Endothelial cell of umbilical vein (primary cell): ENCODE measurements at regions not wholly inside any gene's neighbourhood (a gene's known extent, or its start where the extent isn't known, plus 50 kb on each side); places are given as distances from the start of the nearest gene placed in this dataset.

Experiments used
- BruUV-seq: library from RNA; stranded (reverse); fragments of 400-500 nt; replicated peaks from 2 replicates; lab custom pipeline; 2021; lab: Mats Ljungman, UMichigan
- CTCF ChIA-PET: fragments of 300-600, 350-600 bp; sonication (Branson Sonifier 250); formaldehyde crosslinking; loops from one replicate; lab custom pipeline; 2021; ENCODE audit warnings: antibody characterized with exemption, inconsistent platforms; lab: Charles Lee
- POLR2A ChIA-PET: fragments of 300-600, 350-600 bp; sonication (Branson Sonifier 250); formaldehyde crosslinking; loops from one replicate; lab custom pipeline; 2021; ENCODE audit warnings: antibody characterized with exemption, inconsistent platforms; lab: Charles Lee
- DNase-seq: peaks from one replicate; pipeline ENCODE4 v3.0.0-alpha.2; 2011; ENCODE audit warnings: low read depth, low spot score
- FAIRE-seq: peaks from 2 replicates; lab custom pipeline; 2011; peaks lifted over from hg19 to GRCh38; lab: Jason Lieb, UNC
- H2AFZ ChIP-seq: 2 replicates; pipeline ENCODE4 v1.6.0; 2012; ENCODE audit warnings: low read depth, low read length, control low read depth, inconsistent platforms
- H3K27ac ChIP-seq: 2 replicates; pipeline ENCODE4 v1.5.1; 2011; ENCODE audit warnings: low read depth, mild to moderate bottlenecking, control low read depth, low read length, moderate library complexity; ENCODE audit not compliant: insufficient read depth
- H3K27me3 ChIP-seq, 2 experiments: 2 replicates each; pipeline versions ENCODE4 v1.6.0 to v1.6.1; 2011; ENCODE audit warnings: low read length in 2 of 2, mixed read lengths in 1 of 2; ENCODE audit not compliant: control insufficient read depth in 2 of 2, insufficient read depth in 2 of 2
- H3K36me3 ChIP-seq, 2 experiments: 2 replicates in 1 of 2; 3 replicates in 1 of 2; pipeline ENCODE4 v1.5.1; 2011; ENCODE audit warnings: low read length in 2 of 2, mild to moderate bottlenecking in 1 of 2, moderate library complexity in 1 of 2; ENCODE audit not compliant: control insufficient read depth in 2 of 2, insufficient read depth in 2 of 2; ENCODE audit errors: extremely low read depth in 1 of 2
- H3K4me1 ChIP-seq: 3 replicates; pipeline ENCODE4 v1.5.1; 2011; ENCODE audit warnings: mild to moderate bottlenecking, low read length; ENCODE audit not compliant: control insufficient read depth, insufficient read depth; ENCODE audit errors: extremely low read depth
- H3K4me2 ChIP-seq: 2 replicates; pipeline ENCODE4 v1.6.1; 2011; ENCODE audit warnings: low read length, control low read depth, mixed read lengths; ENCODE audit not compliant: insufficient read depth
- H3K4me3 ChIP-seq, 3 experiments: fragments of 200-600 bp in 1 of 3; sonication (generic), shearing (Covaris generic) in 1 of 3; replicated peaks in 1 of 3; 2 replicates each; pipeline ENCODE4 v1.5.1; 2011 to 2016; ENCODE audit warnings: control low read depth in 3 of 3, low read length in 3 of 3, mild to moderate bottlenecking in 2 of 3, inconsistent platforms in 1 of 3, low read depth in 1 of 3, moderate library complexity in 1 of 3; ENCODE audit not compliant: insufficient read depth in 1 of 3
- H3K79me2 ChIP-seq: 2 replicates; pipeline ENCODE4 v1.6.0; 2012; ENCODE audit warnings: low read length, inconsistent platforms; ENCODE audit not compliant: control insufficient read depth, insufficient read depth
- H3K9ac ChIP-seq: replicated peaks from 2 replicates; pipeline ENCODE3; 2011; ENCODE audit warnings: low read length, control low read depth; ENCODE audit not compliant: insufficient read depth; ENCODE audit errors: extremely low read depth
- H3K9me1 ChIP-seq: replicated peaks from 3 replicates; pipeline ENCODE4 v1.6.0; 2011; ENCODE audit warnings: mild to moderate bottlenecking, low read length; ENCODE audit not compliant: control insufficient read depth, insufficient read depth; ENCODE audit errors: extremely low read depth
- H3K9me3 ChIP-seq: replicated peaks from 2 replicates; pipeline ENCODE4 v1.5.1; 2012; ENCODE audit warnings: low read length, inconsistent platforms; ENCODE audit not compliant: control insufficient read depth, insufficient read depth
- H4K20me1 ChIP-seq: replicated peaks from 2 replicates; pipeline ENCODE3; 2011; ENCODE audit warnings: mild to moderate bottlenecking, low read length; ENCODE audit not compliant: control insufficient read depth, insufficient read depth; ENCODE audit errors: extremely low read depth
- CTCF ChIP-seq, 2 donors: IDR thresholded peaks; 1 replicate in 1 of 2; 2 replicates in 1 of 2; pipeline ENCODE4 v1.5.1; 2011; ENCODE audit warnings: low read length in 2 of 2, mild to moderate bottlenecking in 2 of 2, moderate library complexity in 2 of 2, control low read depth in 1 of 2, inconsistent platforms in 1 of 2, low read depth in 1 of 2; ENCODE audit not compliant: insufficient read depth in 1 of 2; ENCODE audit errors: extremely low read depth in 1 of 2
- EZH2 ChIP-seq: IDR thresholded peaks from 2 replicates; pipeline ENCODE4 v1.6.1; 2012; ENCODE audit warnings: borderline replicate concordance, low read depth, mild to moderate bottlenecking, moderate library complexity, low read length, inconsistent platforms; ENCODE audit not compliant: severe bottlenecking
- FOS ChIP-seq: IDR thresholded peaks from 2 replicates; pipeline ENCODE4 v1.6.1; 2011; ENCODE audit warnings: mild to moderate bottlenecking, low read length, moderate library complexity, borderline replicate concordance; ENCODE audit not compliant: insufficient read depth
- GATA2 ChIP-seq: IDR thresholded peaks from 2 replicates; pipeline ENCODE4 v1.7.0; 2011; ENCODE audit warnings: low read depth, mild to moderate bottlenecking, moderate library complexity, mixed read lengths, low read length; ENCODE audit not compliant: insufficient read length, insufficient read depth
- JUN ChIP-seq: IDR thresholded peaks from 2 replicates; pipeline ENCODE4 v1.6.1; 2011; ENCODE audit warnings: borderline replicate concordance, low read depth; ENCODE audit not compliant: insufficient read length, insufficient read depth
- MAX ChIP-seq: IDR thresholded peaks from 2 replicates; pipeline ENCODE4 v1.6.1; 2011; ENCODE audit not compliant: insufficient read depth, insufficient read length
- MYC ChIP-seq: IDR thresholded peaks from one replicate; pipeline ENCODE4 v1.6.1; 2011; ENCODE audit warnings: mild to moderate bottlenecking, low read depth, low read length
- POLR2A ChIP-seq: IDR thresholded peaks from 2 replicates; pipeline ENCODE4 v1.6.1; 2012; ENCODE audit warnings: low read depth, mild to moderate bottlenecking, control low read depth, low read length
- POLR2AphosphoS5 ChIP-seq: IDR thresholded peaks from 2 replicates; pipeline ENCODE4 v1.6.1; 2012; ENCODE audit warnings: low read depth, mild to moderate bottlenecking, control low read depth, low read length, moderate library complexity; ENCODE audit not compliant: insufficient read depth
- dilution Hi-C: fragments of 300-500 bp; cut with MboI; formaldehyde crosslinking; loops from one replicate; pipeline ENCODE4 v1.15.0; 2019; ENCODE audit warnings: low sequenced_read_pairs; ENCODE audit not compliant: extremely low pct_ligation_motif_present
- intact Hi-C: fragments of 100-400 bp; cut with micrococcal nuclease; formaldehyde crosslinking; loops from one replicate; pipeline ENCODE4 v1.10.0; 2022

GRCh38 chr2:216918088-216918680, 58.3 kb upstream of the TNP1 start:
- no peak overlapping the region for H3K9ac ChIP-seq
- FAIRE-seq (peak; percentile 71), DNase-seq (peak; percentile 27)
- no peaks in the 10 kb centered on the region for H3K9me1 ChIP-seq
- dilution Hi-C loops, result no loop called here
- POLR2A ChIA-PET, result no interaction called here
- H3K4me2 ChIP-seq, result no peak overlapping the region
- H3K4me1 ChIP-seq, result peaks cover 6% of the 10 kb centered on the region
- no peak overlapping the region for H2AFZ ChIP-seq
- BruUV-seq, result no TSS peak
- H4K20me1 ChIP-seq, result no peaks in the 10 kb centered on the region
- CTCF ChIA-PET, result no interaction called here
- no peaks in the 10 kb centered on the region for H3K9me3 ChIP-seq
- no peaks in the 10 kb centered on the region for H3K36me3 ChIP-seq
- intact Hi-C loops, result no loop called here
- no peaks in the 10 kb centered on the region for H3K27me3 ChIP-seq
- H3K4me3 ChIP-seq, result no peak overlapping the region
- H3K79me2 ChIP-seq, result no peaks in the 10 kb centered on the region
- TF ChIP-seq MYC (no peak), JUN (no peak), MAX (no peak), EZH2 (no peak), POLR2A (no peak), POLR2AphosphoS5 (no peak), FOS (peak; percentile 93), GATA2 (peak; percentile 74), CTCF (IDR thresholded peaks at IDR 0.05; ENCODE audit: extremely low read depth in 1 of 2, insufficient read depth in 1 of 2, low read depth in 1 of 2, low read length in 2 of 2) (no peak)
- H3K27ac ChIP-seq, result no peak overlapping the region
